NCI-H774 (cell line): ENCODE measurements at regions not wholly inside any gene's neighbourhood (a gene's known extent, or its start where the extent isn't known, plus 50 kb on each side); places are given as distances from the start of the nearest gene placed in this dataset.

Experiments used
- DNase-seq: peaks from one replicate; lab custom pipeline; 2025; lab: John Stamatoyannopoulos, UW

DNA sequence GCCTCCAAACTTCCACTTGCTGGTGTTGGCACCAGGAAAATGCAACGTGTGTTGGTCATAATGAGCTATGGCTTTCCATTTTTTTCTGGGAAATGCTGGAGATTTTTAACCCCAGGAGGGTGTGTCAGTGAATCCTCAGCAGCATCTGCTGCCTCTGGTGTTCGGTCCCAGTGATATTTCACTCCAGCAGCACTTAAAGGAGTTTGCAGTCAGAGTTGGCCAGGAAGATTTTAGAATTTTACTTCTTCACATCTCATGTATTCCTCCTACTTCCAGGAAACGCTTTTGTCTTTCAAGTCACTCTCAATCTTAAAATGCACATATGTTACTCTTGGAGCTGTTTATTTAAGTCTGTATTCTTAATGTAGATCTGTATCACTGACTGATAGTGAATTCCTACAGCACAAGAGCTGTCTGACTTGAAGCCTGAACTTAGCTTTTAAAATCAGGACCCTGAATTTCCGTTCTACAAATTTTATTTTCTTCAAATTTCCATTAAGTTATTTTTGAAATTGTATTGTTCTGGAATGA lies 903.4 kb upstream of the SLC10A2 start:
- no peak for DNase-seq

DNA sequence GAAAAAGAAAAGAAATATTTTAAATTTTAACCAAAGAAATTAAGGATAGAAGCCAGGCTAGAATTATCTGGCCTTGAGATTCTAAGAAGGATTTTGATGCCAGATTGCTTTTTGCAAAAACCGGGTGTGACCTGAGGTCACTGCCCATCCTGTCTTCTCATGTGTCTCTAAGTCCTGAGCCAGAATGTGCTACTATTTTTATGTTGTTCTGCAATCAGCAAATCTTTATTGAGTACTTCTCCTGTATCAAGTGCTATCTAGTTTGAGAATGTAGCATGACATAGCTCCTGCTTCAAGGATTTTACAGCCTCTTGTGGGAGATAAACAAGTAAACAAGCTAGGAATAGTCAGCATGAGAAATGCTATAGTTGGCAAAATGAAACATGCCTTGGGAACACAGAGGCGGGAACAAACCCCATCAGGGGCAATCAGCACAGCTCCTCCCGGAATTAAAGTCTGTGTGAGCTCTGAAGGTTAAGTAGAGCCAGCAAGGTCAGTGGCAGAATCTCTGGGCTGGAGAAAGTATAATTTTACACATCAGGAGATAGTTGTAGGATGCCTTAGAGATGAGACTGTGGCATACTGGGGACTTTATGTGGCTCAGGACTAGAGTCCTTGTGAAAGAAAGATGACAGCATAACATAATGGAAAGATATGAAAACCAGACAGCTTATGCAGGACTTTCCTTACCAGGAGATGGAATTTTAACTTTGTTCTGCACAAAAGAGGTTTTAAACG lies 899.5 kb upstream of the SLC10A2 start:
- DNase-seq, result no peak

GRCh38 chr13:103961784-103962183 lies 895.6 kb upstream of the SLC10A2 start:
- no peak for DNase-seq

DNA sequence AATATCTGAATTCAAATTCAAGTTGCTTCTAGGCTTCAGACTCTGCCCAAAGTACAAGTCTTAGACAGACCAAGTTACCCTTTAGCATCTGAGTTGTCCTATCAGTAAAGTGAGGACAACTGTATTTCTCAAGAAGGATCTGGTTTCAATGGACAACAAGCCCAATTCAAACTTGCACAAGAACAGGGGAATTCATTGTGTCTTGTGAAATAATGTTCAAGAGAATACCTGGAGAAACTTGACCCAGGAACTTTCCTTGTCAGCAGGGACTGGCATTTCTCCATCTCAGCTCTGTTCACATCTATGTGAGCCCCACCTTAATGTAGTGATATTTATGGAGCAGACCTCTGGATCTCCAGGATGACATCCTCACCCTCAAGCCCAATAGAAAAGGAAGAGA lies 894.9 kb upstream of the SLC10A2 start:
- no peak for DNase-seq

- DNase-seq, result no peak
These were observed 893.8 kb upstream of the SLC10A2 start for GRCh38 chr13:103960001-103960400.

- no peak for DNase-seq
These were observed 892.5 kb upstream of the SLC10A2 start for GRCh38 chr13:103958691-103959090.

DNA sequence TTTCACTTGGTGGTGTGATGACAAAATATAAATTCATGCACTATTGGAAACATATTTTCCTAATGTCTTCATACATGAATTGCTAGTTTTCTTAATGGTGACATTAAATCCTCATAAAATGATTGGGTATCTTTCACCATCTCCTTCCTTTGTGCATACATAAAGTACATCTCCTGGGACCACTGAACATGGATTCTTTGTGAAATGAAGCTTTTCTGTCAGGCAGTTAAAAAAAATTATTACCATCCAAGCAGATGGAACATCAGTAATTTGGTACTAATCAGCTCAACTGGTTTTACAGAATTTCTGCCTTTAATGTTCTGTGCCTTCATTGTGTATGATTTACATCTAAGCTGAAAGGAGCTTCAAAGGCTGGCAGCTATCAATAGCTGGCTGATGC lies 891.7 kb upstream of the SLC10A2 start:
- DNase-seq, result no peak

DNA sequence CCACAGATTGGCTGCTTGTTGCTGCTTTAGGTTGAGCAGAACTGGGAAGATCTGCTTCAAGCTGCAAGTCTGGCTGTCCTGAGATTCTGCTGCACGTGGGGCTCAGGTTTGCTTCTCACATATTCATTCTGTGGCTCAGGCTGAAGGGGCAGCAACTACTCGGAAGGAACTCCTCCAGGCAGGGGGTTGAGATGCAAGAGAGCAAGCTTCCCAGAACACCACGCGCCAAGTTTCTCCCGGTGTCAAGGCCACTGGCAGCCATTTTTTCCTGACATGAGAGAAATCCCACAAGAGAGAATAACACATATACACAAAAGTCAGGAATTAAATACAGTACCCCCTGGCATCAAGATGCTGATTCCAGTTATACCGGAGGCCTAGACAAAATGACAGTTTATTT lies 887.6 kb upstream of the SLC10A2 start:
- DNase-seq, result no peak

DNA sequence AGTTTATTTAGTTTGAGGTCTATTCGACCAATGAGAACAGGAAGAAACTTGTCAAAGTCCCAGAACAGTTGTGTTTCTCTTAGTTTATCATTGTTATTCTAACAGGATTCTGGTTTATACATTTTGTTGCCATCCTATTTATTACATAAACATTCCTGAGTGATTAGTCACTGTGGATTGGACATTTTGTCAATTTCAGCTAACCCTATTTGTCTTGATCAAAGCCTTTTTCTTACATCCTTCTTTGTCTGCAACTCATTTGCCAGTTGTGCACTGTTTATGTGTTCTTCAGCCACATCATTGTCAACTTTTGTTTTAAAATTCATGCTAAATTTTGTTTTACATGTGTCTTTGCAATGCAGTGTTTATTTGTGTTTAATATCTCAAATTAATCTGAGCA lies 886.0 kb upstream of the SLC10A2 start:
- DNase-seq, result no peak

- DNase-seq, result no peak
These were observed 882.2 kb upstream of the SLC10A2 start for GRCh38 chr13:103948426-103948825.

GRCh38 chr13:103945836-103946235 lies 879.6 kb upstream of the SLC10A2 start:
- DNase-seq, result no peak

DNA sequence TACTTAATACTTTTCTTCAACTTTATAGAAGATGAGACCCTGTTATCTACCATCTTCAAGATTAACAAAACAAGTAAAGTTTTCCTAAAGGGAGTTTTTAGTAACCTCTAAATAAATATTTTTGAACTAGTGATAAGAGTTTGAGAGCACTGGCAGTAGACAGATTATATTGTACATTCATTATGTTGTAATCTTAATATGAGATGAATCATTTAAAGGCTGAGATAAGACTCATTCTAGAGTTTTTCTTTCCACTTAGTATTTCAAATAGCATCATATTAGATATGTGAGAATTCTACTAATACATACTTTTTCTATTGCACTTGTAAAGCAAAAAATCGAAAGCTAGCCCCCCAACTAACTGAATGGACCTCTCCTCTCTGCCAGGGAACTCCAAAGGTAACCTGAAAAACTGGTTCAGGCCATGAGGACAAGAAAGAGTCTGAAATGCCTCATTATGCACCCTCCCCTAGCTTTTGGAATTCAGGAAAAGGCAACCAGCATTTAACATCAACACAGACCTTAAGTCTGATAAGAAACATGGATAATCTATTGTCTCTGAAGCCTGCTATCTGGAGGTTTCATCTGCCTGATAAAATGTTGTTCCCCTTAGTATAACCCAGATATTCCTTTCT lies 875.4 kb upstream of the SLC10A2 start:
- DNase-seq, result no peak

GRCh38 chr13:103935117-103935516 lies 868.9 kb upstream of the SLC10A2 start:
- no peak for DNase-seq

DNA sequence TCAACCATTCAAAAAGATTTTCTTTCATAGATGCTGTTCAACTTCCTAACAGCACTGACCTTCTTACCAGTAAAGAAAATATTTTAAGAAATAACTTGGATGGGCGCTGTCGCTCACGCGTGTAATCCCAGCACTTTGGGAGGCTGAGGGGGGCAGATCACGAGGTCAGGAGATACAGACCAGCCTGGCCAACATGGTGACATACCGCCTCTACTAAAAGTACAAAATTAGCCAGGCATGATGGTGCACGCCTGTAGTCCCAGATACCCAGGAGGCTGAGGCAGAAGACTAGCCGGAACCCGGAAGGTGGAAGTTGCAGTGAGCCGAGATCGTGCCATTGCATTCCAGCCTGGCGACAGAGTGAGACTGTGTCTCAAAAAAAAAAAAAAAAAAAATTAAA lies 865.7 kb upstream of the SLC10A2 start:
- DNase-seq, result no peak

GRCh38 chr13:103931331-103931845 lies 865.2 kb upstream of the SLC10A2 start:
- no peak for DNase-seq

- no peak for DNase-seq
These were observed 859.9 kb upstream of the SLC10A2 start for GRCh38 chr13:103926118-103926517.

DNA sequence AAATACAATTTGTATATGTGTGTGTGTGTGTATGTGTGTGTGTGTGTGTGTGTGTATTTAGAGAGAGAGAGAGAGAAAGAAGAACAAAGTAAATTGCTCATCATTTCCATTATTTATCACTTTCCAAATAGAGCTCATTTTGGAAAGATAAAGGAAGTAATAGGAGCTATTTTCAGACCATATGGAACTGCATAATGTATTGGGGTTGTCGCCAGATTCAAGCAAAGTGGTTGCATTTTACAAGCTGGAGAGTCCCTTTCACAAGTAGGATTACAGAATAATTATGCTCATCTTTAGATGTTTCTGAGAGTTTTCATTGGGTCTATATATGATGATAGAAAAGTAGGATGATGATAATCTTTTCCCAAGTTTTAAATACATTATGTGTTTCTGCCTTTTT lies 842.7 kb upstream of the SLC10A2 start:
- DNase-seq, result no peak

DNA sequence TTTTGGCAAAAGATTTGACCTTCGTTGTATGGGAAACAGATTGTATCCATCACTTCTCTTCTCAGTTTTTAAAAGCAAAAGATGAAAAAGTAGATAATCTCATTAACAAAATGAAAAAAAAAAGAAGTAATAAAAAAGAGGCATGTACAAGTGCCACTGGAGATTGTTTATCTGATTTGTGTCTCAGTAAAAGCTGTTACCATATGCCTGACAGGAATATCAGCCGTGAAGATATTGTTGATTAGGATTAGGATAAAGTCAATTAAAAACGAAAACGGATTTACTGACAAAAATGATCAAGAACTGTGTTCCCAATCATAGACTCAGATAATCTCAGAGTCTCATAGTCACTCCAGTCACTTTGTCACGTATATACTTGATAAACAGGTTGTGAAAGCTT lies 842.1 kb upstream of the SLC10A2 start:
- DNase-seq, result no peak

GRCh38 chr13:103903790-103904189 lies 837.6 kb upstream of the SLC10A2 start:
- DNase-seq, result no peak

- DNase-seq, result no peak
These were observed 832.3 kb upstream of the SLC10A2 start for GRCh38 chr13:103898481-103898880.

GRCh38 chr13:103895835-103896531 lies 829.8 kb upstream of the SLC10A2 start:
- no peak for DNase-seq

DNA sequence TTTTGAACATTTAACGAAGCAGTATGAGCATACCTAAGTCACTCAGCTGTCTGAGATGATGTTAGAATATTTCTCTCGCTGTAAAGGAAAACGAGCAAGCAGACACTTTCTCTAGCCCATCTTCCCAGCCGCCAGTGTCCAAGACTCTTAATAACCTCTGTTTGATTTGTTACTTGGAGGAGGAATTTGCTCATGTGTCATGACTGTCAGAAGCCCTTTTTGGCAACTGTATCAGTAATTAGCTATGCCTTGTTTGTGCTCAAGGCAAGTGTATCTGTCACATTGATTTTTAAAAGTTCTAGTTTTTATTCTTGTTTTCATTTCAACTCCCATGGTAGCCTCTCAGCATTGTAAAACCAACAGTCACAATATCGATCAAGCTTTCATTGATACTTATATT lies 828.4 kb upstream of the SLC10A2 start:
- DNase-seq, result no peak
